ENCODE measurements at regions not wholly inside any gene's neighbourhood (a gene's known extent, or its start where the extent isn't known, plus 50 kb on each side); places are given as distances from the start of the nearest gene placed in this dataset.

- no peak for TF ChIP-seq CTCF (IDR thresholded peaks at IDR 0.05)
- TF ChIP-seq EP300 (IDR thresholded peaks at IDR 0.05; ENCODE audit: low read depth): no peak
- no peak for TF ChIP-seq POLR2A (IDR thresholded peaks at IDR 0.05)
- TF ChIP-seq POLR2AphosphoS5 (IDR thresholded peaks at IDR 0.05): no peak
These were observed 77.5 kb upstream of the INSIG1 start for GRCh38 chr7:155219947-155220769.
